DMS53 (cell line): ENCODE measurements at regions not wholly inside any gene's neighbourhood (a gene's known extent, or its start where the extent isn't known, plus 50 kb on each side); places are given as distances from the start of the nearest gene placed in this dataset.

ENCODE experiments used
- DNase-seq: peaks from one replicate; lab custom pipeline; 2025; lab: John Stamatoyannopoulos, UW

GRCh38 chr4:43345323-43345925, 452.9 kb downstream of the GRXCR1 start:
- no peak for DNase-seq

- no peak for DNase-seq
Observed at GRCh38 chr4:43348591-43348990, 456.1 kb downstream of the GRXCR1 start.

GRCh38 chr4:43351970-43352806, 459.7 kb downstream of the GRXCR1 start:
- peak; percentile 17 for DNase-seq

GRCh38 chr4:43352859-43353258, 460.3 kb downstream of the GRXCR1 start:
- no peak for DNase-seq

GRCh38 chr4:43353552-43353951, 461.0 kb downstream of the GRXCR1 start:
- no peak for DNase-seq

GRCh38 chr4:43356786-43357185, 464.3 kb downstream of the GRXCR1 start:
- no peak for DNase-seq

- DNase-seq = no peak
Observed at GRCh38 chr4:43357252-43357974, 464.9 kb downstream of the GRXCR1 start.

- peak; percentile 75 for DNase-seq
Observed at GRCh38 chr4:43360296-43360695, 467.8 kb downstream of the GRXCR1 start.

- DNase-seq = no peak
Observed at GRCh38 chr4:43362875-43363636, 470.5 kb downstream of the GRXCR1 start.

- no peak for DNase-seq
Observed at GRCh38 chr4:43369036-43369594, 476.6 kb downstream of the GRXCR1 start.

GRCh38 chr4:43373201-43373600, 480.7 kb downstream of the GRXCR1 start:
- no peak for DNase-seq

- no peak for DNase-seq
Observed at GRCh38 chr4:43374216-43374751, 481.8 kb downstream of the GRXCR1 start.

- DNase-seq = no peak
Observed at GRCh38 chr4:43379016-43379415, 486.5 kb downstream of the GRXCR1 start.

GRCh38 chr4:43380093-43380492, 487.6 kb downstream of the GRXCR1 start:
- DNase-seq = no peak

- no peak for DNase-seq
Observed at GRCh38 chr4:43391069-43391468, 498.6 kb downstream of the GRXCR1 start.

- no peak for DNase-seq
Observed at GRCh38 chr4:43394976-43395375, 502.5 kb downstream of the GRXCR1 start.

- peak; percentile 8 for DNase-seq
Observed at GRCh38 chr4:43399726-43400125, 507.2 kb downstream of the GRXCR1 start.

- DNase-seq = no peak
Observed at GRCh38 chr4:43402393-43402792, 509.9 kb downstream of the GRXCR1 start.

GRCh38 chr4:43410636-43411035, 518.1 kb downstream of the GRXCR1 start:
- DNase-seq = no peak

GRCh38 chr4:43411226-43411625, 518.7 kb downstream of the GRXCR1 start:
- DNase-seq = no peak

GRCh38 chr4:43423276-43423675, 530.8 kb downstream of the GRXCR1 start:
- no peak for DNase-seq

- DNase-seq = no peak
Observed at GRCh38 chr4:43425206-43425605, 532.7 kb downstream of the GRXCR1 start.
